H1 (cell line): ENCODE measurements at regions not wholly inside any gene's neighbourhood (a gene's known extent, or its start where the extent isn't known, plus 50 kb on each side); places are given as distances from the start of the nearest gene placed in this dataset.

Source experiments
- CTCF ChIA-PET: fragments of 300-600 bp; sonication (Branson Sonifier 250); formaldehyde crosslinking; loops from one replicate; lab custom pipeline; 2021; ENCODE audit not compliant: partially characterized antibody; lab: Charles Lee
- POLR2A ChIA-PET: fragments of 300-600 bp; sonication (Branson Sonifier 250); formaldehyde crosslinking; loops from one replicate; lab custom pipeline; 2021; ENCODE audit warnings: inconsistent platforms; ENCODE audit not compliant: partially characterized antibody; lab: Charles Lee
- DNase-seq, 2 experiments: peaks; one replicate each; pipeline versions ENCODE4 v3.0.0 to v3.0.0-alpha.2; 2010 to 2022; ENCODE audit warnings: low spot score in 2 of 2, low read depth in 1 of 2, mixed read lengths in 1 of 2
- FAIRE-seq: peaks from 2 replicates; lab custom pipeline; 2011; peaks lifted over from hg19 to GRCh38; lab: Jason Lieb, UNC
- H2AFZ ChIP-seq: 2 replicates; pipeline ENCODE4 v1.8.1; 2012; ENCODE audit warnings: low read length, inconsistent platforms
- H2AK5ac ChIP-seq: 2 replicates; pipeline ENCODE4 v1.6.1; 2013; ENCODE audit warnings: low read depth, low read length
- H2BK120ac ChIP-seq: replicated peaks from 2 replicates; pipeline ENCODE3; 2013; ENCODE audit warnings: low read depth, low read length, inconsistent platforms
- H2BK12ac ChIP-seq: 2 replicates; pipeline ENCODE4 v1.6.1; 2013; ENCODE audit warnings: low read depth, low read length
- H2BK15ac ChIP-seq: 2 replicates; pipeline ENCODE4 v1.6.1; 2013; ENCODE audit warnings: low read length
- H2BK20ac ChIP-seq: 2 replicates; pipeline ENCODE4 v1.6.1; 2013; ENCODE audit warnings: low read length
- H2BK5ac ChIP-seq: 2 replicates; pipeline ENCODE4 v1.6.1; 2013; ENCODE audit warnings: low read depth, low read length
- H3K14ac ChIP-seq: 2 replicates; pipeline ENCODE4 v1.6.1; 2013; ENCODE audit warnings: inconsistent platforms; ENCODE audit not compliant: insufficient read length
- H3K18ac ChIP-seq: 2 replicates; pipeline ENCODE4 v1.6.1; 2013; ENCODE audit warnings: low read length; ENCODE audit errors: extremely low read depth
- H3K23ac ChIP-seq: 2 replicates; pipeline ENCODE4 v1.6.1; 2013; ENCODE audit warnings: inconsistent platforms; ENCODE audit not compliant: insufficient read length
- H3K23me2 ChIP-seq: 2 replicates; pipeline ENCODE4 v1.6.1; 2013; ENCODE audit warnings: low read depth, low read length
- H3K27ac ChIP-seq: 2 replicates; pipeline ENCODE4 v1.6.1; 2011; ENCODE audit warnings: low read depth, low read length, inconsistent platforms
- H3K27me3 ChIP-seq, 4 experiments: replicated peaks in 1 of 4; 1 replicate in 1 of 4; 2 replicates in 3 of 4; pipeline versions ENCODE4 v1.6.1 to v1.8.1; 2011 to 2013; ENCODE audit warnings: low read length in 3 of 4, mild to moderate bottlenecking in 3 of 4, inconsistent platforms in 2 of 4, mixed read lengths in 2 of 4, moderate library complexity in 1 of 4; ENCODE audit not compliant: control insufficient read depth in 3 of 4, insufficient read depth in 3 of 4; ENCODE audit errors: extremely low read depth in 1 of 4
- H3K36me3 ChIP-seq, 4 experiments: 2 replicates each; pipeline versions ENCODE4 v1.6.1 to v1.8.1; 2011 to 2013; ENCODE audit warnings: mild to moderate bottlenecking in 4 of 4, low read length in 3 of 4, moderate library complexity in 2 of 4, control low read depth in 1 of 4, inconsistent platforms in 1 of 4; ENCODE audit not compliant: insufficient read depth in 4 of 4, control insufficient read depth in 2 of 4
- H3K4ac ChIP-seq: replicated peaks from 2 replicates; pipeline ENCODE3; 2013; ENCODE audit warnings: low read length, low read depth, mixed read lengths, inconsistent platforms; ENCODE audit not compliant: insufficient read length
- H3K4me1 ChIP-seq, 4 experiments: replicated peaks in 1 of 4; 1 replicate in 1 of 4; 2 replicates in 3 of 4; pipeline versions ENCODE4 v1.6.1 to v1.8.1; 2011 to 2013; ENCODE audit warnings: low read length in 3 of 4, inconsistent platforms in 2 of 4, mixed read lengths in 1 of 4; ENCODE audit not compliant: insufficient read depth in 4 of 4, control insufficient read depth in 3 of 4
- H3K4me2 ChIP-seq, 2 experiments: 2 replicates each; pipeline versions ENCODE4 v1.6.1 to v1.8.1; 2011 to 2013; ENCODE audit warnings: low read depth in 2 of 2, low read length in 2 of 2, control low read depth in 1 of 2, inconsistent platforms in 1 of 2, mild to moderate bottlenecking in 1 of 2; ENCODE audit not compliant: insufficient read depth in 1 of 2
- H3K4me3 ChIP-seq, 4 experiments: fragments of 200-600, 300-600 bp in 1 of 4; sonication (generic), shearing (Covaris generic), sonication (Bioruptor Twin) in 1 of 4; 2 replicates each; pipeline versions ENCODE4 v1.5.1 to v1.8.1; 2011 to 2016; ENCODE audit warnings: low read length in 4 of 4, low read depth in 3 of 4, control low read depth in 2 of 4, inconsistent platforms in 2 of 4, mild to moderate bottlenecking in 2 of 4, mixed read lengths in 1 of 4, moderate library complexity in 1 of 4; ENCODE audit not compliant: insufficient read depth in 2 of 4; ENCODE audit errors: extremely low read depth in 1 of 4
- H3K56ac ChIP-seq: replicated peaks from 2 replicates; pipeline ENCODE3; 2013; ENCODE audit warnings: low read depth, mild to moderate bottlenecking, mixed read lengths, low read length, inconsistent platforms; ENCODE audit not compliant: insufficient read length
- H3K79me1 ChIP-seq: 2 replicates; pipeline ENCODE4 v1.6.1; 2013; ENCODE audit warnings: low read depth, low read length, control low read depth
- H3K79me2 ChIP-seq, 2 experiments: 2 replicates each; pipeline versions ENCODE4 v1.6.1 to v1.8.1; 2012 to 2013; ENCODE audit warnings: low read length in 2 of 2, mild to moderate bottlenecking in 2 of 2, inconsistent platforms in 1 of 2; ENCODE audit not compliant: insufficient read depth in 2 of 2, control insufficient read depth in 1 of 2
- H3K9ac ChIP-seq, 4 experiments: replicated peaks in 1 of 4; 1 replicate in 1 of 4; 2 replicates in 3 of 4; pipeline versions ENCODE4 v1.6.1 to v1.8.1; 2011 to 2013; ENCODE audit warnings: low read depth in 3 of 4, low read length in 3 of 4, control low read depth in 2 of 4, mild to moderate bottlenecking in 2 of 4, moderate library complexity in 2 of 4, inconsistent platforms in 1 of 4; ENCODE audit errors: extremely low read depth in 1 of 4
- H3K9me3 ChIP-seq, 2 experiments: 2 replicates each; pipeline versions ENCODE4 v1.6.1 to v1.8.1; 2012 to 2013; ENCODE audit warnings: mild to moderate bottlenecking in 2 of 2, moderate library complexity in 2 of 2, control low read depth in 1 of 2, inconsistent platforms in 1 of 2, low read depth in 1 of 2, low read length in 1 of 2, mixed read lengths in 1 of 2; ENCODE audit not compliant: insufficient read depth in 2 of 2
- H4K20me1 ChIP-seq, 2 experiments: replicated peaks in 1 of 2; 2 replicates each; pipeline versions ENCODE3 to v1.8.1; 2011 to 2013; ENCODE audit warnings: inconsistent platforms in 2 of 2, low read length in 2 of 2, mild to moderate bottlenecking in 1 of 2; ENCODE audit not compliant: insufficient read depth in 2 of 2, control insufficient read depth in 1 of 2
- H4K5ac ChIP-seq: 2 replicates; pipeline ENCODE4 v1.6.1; 2013; ENCODE audit warnings: low read length, low read depth, mixed read lengths, inconsistent platforms; ENCODE audit not compliant: insufficient read length
- H4K8ac ChIP-seq: 2 replicates; pipeline ENCODE4 v1.8.0; 2013; ENCODE audit warnings: mild to moderate bottlenecking, moderate library complexity, low read length, inconsistent platforms; ENCODE audit not compliant: insufficient read depth; ENCODE audit errors: extremely low read depth
- H4K91ac ChIP-seq: replicated peaks from 2 replicates; pipeline ENCODE3; 2013; ENCODE audit warnings: low read length, mixed read lengths, inconsistent platforms; ENCODE audit not compliant: insufficient read length
- POLR2AphosphoS5 ChIP-seq: IDR thresholded peaks from 2 replicates; pipeline ENCODE4 v1.6.1; 2011; ENCODE audit warnings: low read depth, low read length
- WGBS, 2 experiments: shearing (Covaris generic) in 1 of 2; methylation state at CpG; one replicate each; pipeline versions ENCODE4 v1.1.6 to v1.1.7; 2013 to 2015; ENCODE audit warnings: low lambda C conversion rate in 2 of 2, mixed read lengths in 2 of 2, inconsistent platforms in 1 of 2, low coverage in 1 of 2, missing lambda C conversion rate in 1 of 2; ENCODE audit not compliant: insufficient replicate concordance in 2 of 2, insufficient coverage in 1 of 2, insufficient read length in 1 of 2; ENCODE audit errors: extremely low coverage in 1 of 2, missing lambda C conversion rate in 1 of 2; 5-methylcytosine and 5-hydroxymethylcytosine counted together

GRCh38 chr6:4010048-4010447 lies 68.9 kb downstream of the FAM217A start:
- Histone ChIP-seq H4K5ac (no peak overlapping the region), H3K56ac (no peak overlapping the region), H3K9ac (no peak overlapping the region), H3K27me3 (no peaks in the 10 kb centered on the region), H3K9me3 (no peaks in the 10 kb centered on the region), H2BK120ac (no peak overlapping the region), H3K36me3 (peaks cover 0 to 3% (median under 1%) of the 10 kb centered on the region in 4 experiments; a peak in 2 of 8 replicates), H2AK5ac (no peak overlapping the region), H4K8ac (no peak overlapping the region), H2BK5ac (no peak overlapping the region), H2BK20ac (no peak overlapping the region), H3K4me2 (no peak overlapping the region), H3K18ac (no peak overlapping the region), H3K4ac (no peak overlapping the region), H3K79me2 (peaks cover 5 to 73% of the 10 kb centered on the region in 2 experiments; a peak in 3 of 4 replicates), H3K4me1 (peaks cover 0 to 4% (median 0%) of the 10 kb centered on the region in 4 experiments; a peak in 1 of 7 replicates), H4K91ac (no peak overlapping the region), H2BK15ac (no peak overlapping the region), H3K23ac (no peak overlapping the region), H4K20me1 (peaks cover 0 to 3% of the 10 kb centered on the region in 2 experiments), H2AFZ (no peak overlapping the region), H2BK12ac (no peak overlapping the region), H3K27ac (no peak overlapping the region), H3K14ac (no peak overlapping the region), H3K4me3 (no peak overlapping the region), H3K23me2 (no peaks in the 10 kb centered on the region), H3K79me1 (peaks cover 4% of the 10 kb centered on the region; the same call in 1 of the 2 replicates)
- FAIRE-seq (no peak), DNase-seq (no peak)
- TF ChIP-seq POLR2AphosphoS5 = no peak
- ChIA-PET POLR2A (interaction anchor here (1.2 to 3.4 kb wide), 2 partner anchors 8 to 11 kb away, joined by 6 to 13 read pairs; a partner anchor contains a TSS), CTCF (interaction anchor here (1.0 to 1.7 kb wide), 2 partner anchors 11 to 161 kb away, joined by 3 to 7 read pairs; partner anchors contain the start of gene FAM50B)
- 82% methylated on average over 2 of the region's 2 CpGs; no CpG with 5 or more reads in 1 of the 2 experiments for WGBS, 2 experiments
